ENCODE measurements at regions not wholly inside any gene's neighbourhood (a gene's known extent, or its start where the extent isn't known, plus 50 kb on each side); places are given as distances from the start of the nearest gene placed in this dataset.

- no peak for DNase-seq (ENCODE audit: low read depth)
Measured at GRCh38 chr10:71023704-71024283, 135.4 kb upstream of the PCBD1 start.

- DNase-seq (ENCODE audit: low read depth): no peak
Measured at GRCh38 chr10:71024490-71024889, 136.1 kb upstream of the PCBD1 start.

GRCh38 chr10:71025535-71025934 lies 137.2 kb upstream of the PCBD1 start:
- DNase-seq (ENCODE audit: low read depth): no peak

- no peak for DNase-seq (ENCODE audit: low read depth)
Measured at GRCh38 chr10:71028066-71028465, 139.7 kb upstream of the PCBD1 start.

GRCh38 chr10:71029411-71029892 lies 141.1 kb upstream of the PCBD1 start:
- no peak for DNase-seq (ENCODE audit: low read depth)

- no peak for DNase-seq (ENCODE audit: low read depth)
Measured at GRCh38 chr10:71029907-71030306, 141.5 kb upstream of the PCBD1 start.

GRCh38 chr10:71031026-71031425 lies 142.7 kb upstream of the PCBD1 start:
- no peak for DNase-seq (ENCODE audit: low read depth)

GRCh38 chr10:71031603-71032002 lies 143.2 kb upstream of the PCBD1 start:
- DNase-seq (ENCODE audit: low read depth): no peak

GRCh38 chr10:71032887-71033286 lies 144.5 kb upstream of the PCBD1 start:
- DNase-seq (ENCODE audit: low read depth): no peak

GRCh38 chr10:71033396-71033980 lies 145.1 kb upstream of the PCBD1 start:
- no peak for DNase-seq (ENCODE audit: low read depth)

GRCh38 chr10:71035511-71036296 lies 147.3 kb upstream of the PCBD1 start:
- no peak for DNase-seq (ENCODE audit: low read depth)

GRCh38 chr10:71036297-71036966 lies 148.1 kb upstream of the PCBD1 start:
- DNase-seq (ENCODE audit: low read depth): no peak

GRCh38 chr10:71038091-71038633 lies 149.8 kb upstream of the PCBD1 start:
- DNase-seq (ENCODE audit: low read depth): no peak

GRCh38 chr10:71038921-71039320 lies 150.6 kb upstream of the PCBD1 start:
- no peak for DNase-seq (ENCODE audit: low read depth)

GRCh38 chr10:71039551-71039950 lies 151.2 kb upstream of the PCBD1 start:
- no peak for DNase-seq (ENCODE audit: low read depth)

- DNase-seq (ENCODE audit: low read depth): no peak
Measured at GRCh38 chr10:71040343-71040742, 152.0 kb upstream of the PCBD1 start.

- DNase-seq (ENCODE audit: low read depth): no peak
Measured at GRCh38 chr10:71040846-71041605, 152.7 kb upstream of the PCBD1 start.

- DNase-seq (ENCODE audit: low read depth): no peak
Measured at GRCh38 chr10:71042216-71042615, 153.9 kb upstream of the PCBD1 start.

- DNase-seq (ENCODE audit: low read depth): no peak
Measured at GRCh38 chr10:71042699-71043098, 154.3 kb upstream of the PCBD1 start.

- DNase-seq (ENCODE audit: low read depth): no peak
Measured at GRCh38 chr10:71043858-71044257, 155.5 kb upstream of the PCBD1 start.

GRCh38 chr10:71044720-71045119 lies 156.4 kb upstream of the PCBD1 start:
- DNase-seq (ENCODE audit: low read depth): no peak
